Erythroblast (primary cell): ENCODE measurements at regions not wholly inside any gene's neighbourhood (a gene's known extent, or its start where the extent isn't known, plus 50 kb on each side); places are given as distances from the start of the nearest gene placed in this dataset.

Experiments
- GATA1 ChIP-seq: IDR thresholded peaks from 2 replicates; pipeline ENCODE4 v1.6.1; 2011; ENCODE audit warnings: low read depth, mild to moderate bottlenecking, control low read depth, low read length, moderate library complexity
- POLR2A ChIP-seq: IDR thresholded peaks from 2 replicates; pipeline ENCODE4 v1.6.1; 2011; ENCODE audit warnings: mild to moderate bottlenecking, low read length

- TF ChIP-seq POLR2A (no peak), GATA1 (no peak)
Measured at GRCh38 chr13:67792151-67792676, 562.1 kb upstream of the PCDH9 start.
